Fibroblast of lung (primary cell): ENCODE measurements at regions not wholly inside any gene's neighbourhood (a gene's known extent, or its start where the extent isn't known, plus 50 kb on each side); places are given as distances from the start of the nearest gene placed in this dataset.

Experiments used
- DNase-seq, 2 donors: peaks; one replicate each; pipeline versions ENCODE4 v3.0.0 to v3.0.0-alpha.2; 2010; ENCODE audit warnings: low read depth in 2 of 2
- H2AFZ ChIP-seq: 2 replicates; pipeline ENCODE4 v1.5.1; 2012; ENCODE audit warnings: low read length, control low read depth, inconsistent platforms
- H3K27ac ChIP-seq: 2 replicates; pipeline ENCODE4 v1.5.1; 2011; ENCODE audit warnings: low read length, control low read depth; ENCODE audit not compliant: insufficient read depth
- H3K27me3 ChIP-seq: 2 replicates; pipeline ENCODE4 v1.5.1; 2011; ENCODE audit warnings: mild to moderate bottlenecking, low read length; ENCODE audit not compliant: control insufficient read depth, insufficient read depth
- H3K36me3 ChIP-seq: 2 replicates; pipeline ENCODE4 v1.5.1; 2011; ENCODE audit warnings: low read length; ENCODE audit not compliant: control insufficient read depth, insufficient read depth
- H3K4me1 ChIP-seq: 2 replicates; pipeline ENCODE4 v1.5.1; 2011; ENCODE audit warnings: low read length; ENCODE audit not compliant: control insufficient read depth, insufficient read depth; ENCODE audit errors: extremely low read depth
- H3K4me2 ChIP-seq: 2 replicates; pipeline ENCODE4 v1.5.1; 2011; ENCODE audit warnings: low read length, control low read depth; ENCODE audit not compliant: insufficient read depth; ENCODE audit errors: extremely low read depth
- H3K4me3 ChIP-seq, 4 experiments: fragments of 200-600 bp in 1 of 4; sonication (generic) in 1 of 4; replicated peaks in 1 of 4; 2 replicates each; pipeline ENCODE4 v1.5.1; 2011 to 2016; ENCODE audit warnings: low read length in 4 of 4, low read depth in 3 of 4, mild to moderate bottlenecking in 3 of 4, control low read depth in 2 of 4, inconsistent platforms in 1 of 4, mixed read lengths in 1 of 4; ENCODE audit not compliant: insufficient read depth in 1 of 4; ENCODE audit errors: control extremely low read depth in 1 of 4
- H3K79me2 ChIP-seq: 2 replicates; pipeline ENCODE4 v1.5.1; 2012; ENCODE audit warnings: mild to moderate bottlenecking, low read length, inconsistent platforms; ENCODE audit not compliant: control insufficient read depth, insufficient read depth
- H3K9ac ChIP-seq: 2 replicates; pipeline ENCODE4 v1.5.1; 2011; ENCODE audit warnings: mild to moderate bottlenecking, low read length, control low read depth; ENCODE audit not compliant: insufficient read depth
- H3K9me3 ChIP-seq: 2 replicates; pipeline ENCODE4 v1.5.1; 2012; ENCODE audit warnings: low read depth, low read length; ENCODE audit not compliant: control insufficient read depth, insufficient read depth
- H4K20me1 ChIP-seq: 2 replicates; pipeline ENCODE4 v1.5.1; 2011; ENCODE audit warnings: low read length; ENCODE audit not compliant: control insufficient read depth, insufficient read depth; ENCODE audit errors: extremely low read depth
- CTCF ChIP-seq, 2 donors: IDR thresholded peaks in 1 of 2; conservative IDR thresholded peaks in 1 of 2; 1 replicate in 1 of 2; 2 replicates in 1 of 2; pipeline ENCODE4 v1.5.1; 2011 to 2012; ENCODE audit warnings: low read length in 2 of 2, control low read depth in 1 of 2, inconsistent platforms in 1 of 2, low read depth in 1 of 2, mild to moderate bottlenecking in 1 of 2
- EZH2 ChIP-seq: IDR thresholded peaks from 2 replicates; pipeline ENCODE4 v1.5.1; 2012; ENCODE audit warnings: low read length, control low read depth, mild to moderate bottlenecking; ENCODE audit errors: missing control alignments

- DNase-seq: no peak
- no peak overlapping the region for H2AFZ ChIP-seq
- H3K36me3 ChIP-seq: no peaks in the 10 kb centered on the region
- H3K27me3 ChIP-seq: no peaks in the 10 kb centered on the region
- no peak overlapping the region for H3K27ac ChIP-seq
- TF ChIP-seq CTCF (conservative IDR thresholded peaks at IDR 0.05 in 1 of 2, IDR thresholded peaks at IDR 0.05 in 1 of 2; ENCODE audit: low read depth in 1 of 2, low read length in 2 of 2) (no peak), EZH2 (no peak)
- no peak overlapping the region for H3K4me3 ChIP-seq
- no peaks in the 10 kb centered on the region for H4K20me1 ChIP-seq
- no peaks in the 10 kb centered on the region for H3K79me2 ChIP-seq
- H3K9ac ChIP-seq: no peak overlapping the region
- no peaks in the 10 kb centered on the region for H3K4me1 ChIP-seq
- H3K4me2 ChIP-seq: no peak overlapping the region
- H3K9me3 ChIP-seq: peaks cover 2% of the 10 kb centered on the region
These were observed 195.5 kb downstream of the DLL1 start for GRCh38 chr6:170095273-170095981.

GRCh38 chr6:170094686-170095272, 196.1 kb downstream of the DLL1 start:
- Histone ChIP-seq H3K4me1 (no peaks in the 10 kb centered on the region), H4K20me1 (no peaks in the 10 kb centered on the region), H3K79me2 (no peaks in the 10 kb centered on the region), H3K9me3 (peaks cover 2% of the 10 kb centered on the region), H3K4me2 (no peak overlapping the region), H3K36me3 (no peaks in the 10 kb centered on the region), H3K4me3 (no peak overlapping the region), H3K27ac (no peak overlapping the region), H3K9ac (no peak overlapping the region), H2AFZ (no peak overlapping the region), H3K27me3 (no peaks in the 10 kb centered on the region)
- TF ChIP-seq EZH2: no peak
- no peak for DNase-seq

GRCh38 chr6:170093658-170094596, 197.0 kb downstream of the DLL1 start:
- Histone ChIP-seq H3K9ac (no peak overlapping the region), H2AFZ (no peak overlapping the region), H3K79me2 (no peaks in the 10 kb centered on the region), H3K27ac (no peak overlapping the region), H3K27me3 (no peaks in the 10 kb centered on the region), H4K20me1 (no peaks in the 10 kb centered on the region), H3K4me1 (no peaks in the 10 kb centered on the region), H3K4me2 (no peak overlapping the region), H3K4me3 (no peak overlapping the region), H3K36me3 (no peaks in the 10 kb centered on the region), H3K9me3 (peaks cover 2% of the 10 kb centered on the region)
- no peak for TF ChIP-seq EZH2
- TF ChIP-seq CTCF (conservative IDR thresholded peaks at IDR 0.05 in 1 of 2, IDR thresholded peaks at IDR 0.05 in 1 of 2; ENCODE audit: low read depth in 1 of 2, low read length in 2 of 2): no peak
- no peak for DNase-seq
